ENCODE measurements at regions not wholly inside any gene's neighbourhood (a gene's known extent, or its start where the extent isn't known, plus 50 kb on each side); places are given as distances from the start of the nearest gene placed in this dataset.

DNA sequence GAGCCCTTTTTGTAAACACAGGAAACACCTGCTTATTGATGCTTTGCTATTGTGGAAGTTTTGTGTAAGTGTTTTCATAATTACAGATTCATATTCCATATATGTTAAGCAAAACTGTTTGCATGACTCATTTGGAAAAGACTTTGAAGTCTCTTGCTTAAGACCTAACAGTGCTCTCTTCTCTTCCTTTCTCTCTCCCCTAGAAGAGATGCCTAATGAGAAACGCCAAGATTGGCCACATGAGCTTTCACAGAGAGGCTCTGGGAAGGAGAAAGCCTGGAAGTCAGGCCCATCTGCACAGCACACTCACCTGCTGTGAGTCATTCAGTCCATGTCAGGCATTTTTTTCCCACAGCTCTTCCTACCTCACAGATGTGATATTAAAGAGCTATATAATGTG is 101.6 kb upstream of the PALMD start:
- 79% methylated on average over 1 of the region's 1 CpG for WGBS
- H3K27me3 ChIP-seq (ENCODE audit: control insufficient read depth in 4 of 4, insufficient read depth in 4 of 4, low read length in 3 of 4): no peaks in the 10 kb centered on the region
- H3K9me3 ChIP-seq (ENCODE audit: control insufficient read depth in 4 of 4, low read length in 3 of 4): no peaks in the 10 kb centered on the region
- no peak overlapping the region for H3K9ac ChIP-seq (ENCODE audit: low read depth in 1 of 2, low read length in 2 of 2)
- DNase-seq (ENCODE audit: low spot score): no peak
- H3K36me3 ChIP-seq (ENCODE audit: control insufficient read depth in 4 of 4, insufficient read depth in 3 of 4, low read depth in 1 of 4, low read length in 3 of 4): no peaks in the 10 kb centered on the region
- no peak overlapping the region for H3K4me3 ChIP-seq (ENCODE audit: low read depth in 1 of 3, low read length in 3 of 3)
- no peak overlapping the region for H3K27ac ChIP-seq (ENCODE audit: low read depth in 1 of 2, low read length in 2 of 2)
- TF ChIP-seq, protein P1, sequence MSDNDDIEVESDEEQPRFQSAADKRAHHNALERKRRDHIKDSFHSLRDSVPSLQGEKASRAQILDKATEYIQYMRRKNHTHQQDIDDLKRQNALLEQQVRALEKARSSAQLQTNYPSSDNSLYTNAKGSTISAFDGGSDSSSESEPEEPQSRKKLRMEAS (IDR thresholded peaks at IDR 0.05): no peak
- TF ChIP-seq, protein P2, sequence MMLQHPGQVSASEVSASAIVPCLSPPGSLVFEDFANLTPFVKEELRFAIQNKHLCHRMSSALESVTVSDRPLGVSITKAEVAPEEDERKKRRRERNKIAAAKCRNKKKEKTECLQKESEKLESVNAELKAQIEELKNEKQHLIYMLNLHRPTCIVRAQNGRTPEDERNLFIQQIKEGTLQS (IDR thresholded peaks at IDR 0.05): no peak
- no peak for TF ChIP-seq GABPA (IDR thresholded peaks at IDR 0.05 in 1 of 2, conservative IDR thresholded peaks at IDR 0.05 in 1 of 2)
- TF ChIP-seq, protein P3, sequence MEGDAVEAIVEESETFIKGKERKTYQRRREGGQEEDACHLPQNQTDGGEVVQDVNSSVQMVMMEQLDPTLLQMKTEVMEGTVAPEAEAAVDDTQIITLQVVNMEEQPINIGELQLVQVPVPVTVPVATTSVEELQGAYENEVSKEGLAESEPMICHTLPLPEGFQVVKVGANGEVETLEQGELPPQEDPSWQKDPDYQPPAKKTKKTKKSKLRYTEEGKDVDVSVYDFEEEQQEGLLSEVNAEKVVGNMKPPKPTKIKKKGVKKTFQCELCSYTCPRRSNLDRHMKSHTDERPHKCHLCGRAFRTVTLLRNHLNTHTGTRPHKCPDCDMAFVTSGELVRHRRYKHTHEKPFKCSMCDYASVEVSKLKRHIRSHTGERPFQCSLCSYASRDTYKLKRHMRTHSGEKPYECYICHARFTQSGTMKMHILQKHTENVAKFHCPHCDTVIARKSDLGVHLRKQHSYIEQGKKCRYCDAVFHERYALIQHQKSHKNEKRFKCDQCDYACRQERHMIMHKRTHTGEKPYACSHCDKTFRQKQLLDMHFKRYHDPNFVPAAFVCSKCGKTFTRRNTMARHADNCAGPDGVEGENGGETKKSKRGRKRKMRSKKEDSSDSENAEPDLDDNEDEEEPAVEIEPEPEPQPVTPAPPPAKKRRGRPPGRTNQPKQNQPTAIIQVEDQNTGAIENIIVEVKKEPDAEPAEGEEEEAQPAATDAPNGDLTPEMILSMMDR (IDR thresholded peaks at IDR 0.05; ENCODE audit: low read depth, low read length, missing input control): no peak
- TF ChIP-seq, protein P4, sequence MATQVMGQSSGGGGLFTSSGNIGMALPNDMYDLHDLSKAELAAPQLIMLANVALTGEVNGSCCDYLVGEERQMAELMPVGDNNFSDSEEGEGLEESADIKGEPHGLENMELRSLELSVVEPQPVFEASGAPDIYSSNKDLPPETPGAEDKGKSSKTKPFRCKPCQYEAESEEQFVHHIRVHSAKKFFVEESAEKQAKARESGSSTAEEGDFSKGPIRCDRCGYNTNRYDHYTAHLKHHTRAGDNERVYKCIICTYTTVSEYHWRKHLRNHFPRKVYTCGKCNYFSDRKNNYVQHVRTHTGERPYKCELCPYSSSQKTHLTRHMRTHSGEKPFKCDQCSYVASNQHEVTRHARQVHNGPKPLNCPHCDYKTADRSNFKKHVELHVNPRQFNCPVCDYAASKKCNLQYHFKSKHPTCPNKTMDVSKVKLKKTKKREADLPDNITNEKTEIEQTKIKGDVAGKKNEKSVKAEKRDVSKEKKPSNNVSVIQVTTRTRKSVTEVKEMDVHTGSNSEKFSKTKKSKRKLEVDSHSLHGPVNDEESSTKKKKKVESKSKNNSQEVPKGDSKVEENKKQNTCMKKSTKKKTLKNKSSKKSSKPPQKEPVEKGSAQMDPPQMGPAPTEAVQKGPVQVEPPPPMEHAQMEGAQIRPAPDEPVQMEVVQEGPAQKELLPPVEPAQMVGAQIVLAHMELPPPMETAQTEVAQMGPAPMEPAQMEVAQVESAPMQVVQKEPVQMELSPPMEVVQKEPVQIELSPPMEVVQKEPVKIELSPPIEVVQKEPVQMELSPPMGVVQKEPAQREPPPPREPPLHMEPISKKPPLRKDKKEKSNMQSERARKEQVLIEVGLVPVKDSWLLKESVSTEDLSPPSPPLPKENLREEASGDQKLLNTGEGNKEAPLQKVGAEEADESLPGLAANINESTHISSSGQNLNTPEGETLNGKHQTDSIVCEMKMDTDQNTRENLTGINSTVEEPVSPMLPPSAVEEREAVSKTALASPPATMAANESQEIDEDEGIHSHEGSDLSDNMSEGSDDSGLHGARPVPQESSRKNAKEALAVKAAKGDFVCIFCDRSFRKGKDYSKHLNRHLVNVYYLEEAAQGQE (IDR thresholded peaks at IDR 0.05): no peak
- no peak for TF ChIP-seq FOXA1 (IDR thresholded peaks at IDR 0.05)
- no peak for TF ChIP-seq HNF4A (conservative IDR thresholded peaks at IDR 0.05)
- no peak for TF ChIP-seq HNF4G (IDR thresholded peaks at IDR 0.05)
- TF ChIP-seq RXRA (IDR thresholded peaks at IDR 0.05): no peak
- no peak for TF ChIP-seq YY1 (IDR thresholded peaks at IDR 0.05)
- no peak for TF ChIP-seq RAD21 (IDR thresholded peaks at IDR 0.05)
- no peak for TF ChIP-seq NR2F2 (IDR thresholded peaks at IDR 0.05)
- no peak for TF ChIP-seq TAF1 (conservative IDR thresholded peaks at IDR 0.05)
- no peak for TF ChIP-seq SP1 (IDR thresholded peaks at IDR 0.05)
- no peak for TF ChIP-seq EGR1 (IDR thresholded peaks at IDR 0.05; ENCODE audit: low read depth in 2 of 2)
- H3K4me1 ChIP-seq (ENCODE audit: control insufficient read depth in 4 of 4, insufficient read depth in 4 of 4, low read length in 3 of 4): peaks cover 0 to 1% (median 0%) of the 10 kb centered on the region in 4 donors

DNA sequence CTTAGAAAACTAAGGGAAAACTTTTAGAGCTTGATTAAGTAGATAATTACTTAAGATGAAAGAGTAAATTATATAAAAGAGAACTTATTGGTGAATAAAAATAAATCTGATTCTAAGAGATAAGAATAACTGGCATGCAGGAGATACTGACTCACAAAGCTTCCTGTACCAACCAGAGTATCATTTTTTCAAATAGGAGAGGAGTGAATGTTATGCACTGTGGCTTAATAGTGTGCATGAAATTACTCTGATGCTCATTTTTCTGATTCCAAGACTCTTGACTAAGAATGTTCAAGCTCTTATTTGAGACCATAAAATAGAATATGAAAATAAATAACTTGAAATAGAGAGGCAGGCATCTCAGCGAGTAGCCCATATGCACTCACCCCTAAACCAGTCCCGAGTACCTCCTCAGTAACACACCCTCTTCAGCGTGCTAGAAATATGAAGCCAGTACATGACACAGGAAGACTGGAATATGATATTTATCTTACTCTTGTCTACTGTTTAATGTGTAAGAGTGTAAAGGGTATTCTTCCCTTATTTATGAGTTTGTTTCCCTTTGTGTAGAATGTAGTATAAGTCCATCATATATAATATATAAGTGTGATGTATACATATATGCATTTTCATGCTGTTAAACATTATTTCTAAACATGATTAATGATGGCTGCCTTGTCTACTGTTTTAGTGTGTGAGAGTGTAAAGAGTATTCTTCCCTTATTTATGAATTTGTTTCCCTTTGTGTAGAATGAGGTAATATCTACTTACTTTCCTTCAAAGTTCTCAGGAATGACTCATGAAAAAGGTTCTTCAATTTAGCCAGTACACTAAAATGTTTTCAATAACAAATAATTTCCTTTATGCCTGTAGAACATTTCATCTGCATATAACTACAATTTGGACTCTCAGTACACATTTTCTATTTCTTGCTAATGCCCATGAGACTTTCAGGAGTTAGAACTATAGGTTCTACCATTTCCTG is 99.2 kb upstream of the PALMD start:
- peaks cover 0 to 1% (median 0%) of the 10 kb centered on the region in 4 donors for H3K4me1 ChIP-seq (ENCODE audit: control insufficient read depth in 4 of 4, insufficient read depth in 4 of 4, low read length in 3 of 4)
- WGBS: 91% methylated on average over 3 of the region's 3 CpGs
- H3K27ac ChIP-seq (ENCODE audit: low read depth in 1 of 2, low read length in 2 of 2): no peak overlapping the region
- H3K4me3 ChIP-seq (ENCODE audit: low read depth in 1 of 3, low read length in 3 of 3): no peak overlapping the region
- TF ChIP-seq HNF4G (IDR thresholded peaks at IDR 0.05) (no peak), EGR1 (IDR thresholded peaks at IDR 0.05; ENCODE audit: low read depth in 2 of 2) (no peak)
- TF ChIP-seq, protein P1 (IDR thresholded peaks at IDR 0.05): no peak
- TF ChIP-seq, protein P5, sequence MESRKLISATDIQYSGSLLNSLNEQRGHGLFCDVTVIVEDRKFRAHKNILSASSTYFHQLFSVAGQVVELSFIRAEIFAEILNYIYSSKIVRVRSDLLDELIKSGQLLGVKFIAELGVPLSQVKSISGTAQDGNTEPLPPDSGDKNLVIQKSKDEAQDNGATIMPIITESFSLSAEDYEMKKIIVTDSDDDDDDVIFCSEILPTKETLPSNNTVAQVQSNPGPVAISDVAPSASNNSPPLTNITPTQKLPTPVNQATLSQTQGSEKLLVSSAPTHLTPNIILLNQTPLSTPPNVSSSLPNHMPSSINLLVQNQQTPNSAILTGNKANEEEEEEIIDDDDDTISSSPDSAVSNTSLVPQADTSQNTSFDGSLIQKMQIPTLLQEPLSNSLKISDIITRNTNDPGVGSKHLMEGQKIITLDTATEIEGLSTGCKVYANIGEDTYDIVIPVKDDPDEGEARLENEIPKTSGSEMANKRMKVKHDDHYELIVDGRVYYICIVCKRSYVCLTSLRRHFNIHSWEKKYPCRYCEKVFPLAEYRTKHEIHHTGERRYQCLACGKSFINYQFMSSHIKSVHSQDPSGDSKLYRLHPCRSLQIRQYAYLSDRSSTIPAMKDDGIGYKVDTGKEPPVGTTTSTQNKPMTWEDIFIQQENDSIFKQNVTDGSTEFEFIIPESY (IDR thresholded peaks at IDR 0.05): no peak
- H3K36me3 ChIP-seq (ENCODE audit: control insufficient read depth in 4 of 4, insufficient read depth in 3 of 4, low read depth in 1 of 4, low read length in 3 of 4): no peaks in the 10 kb centered on the region
- no peak for DNase-seq (ENCODE audit: low spot score)
- no peaks in the 10 kb centered on the region for H3K27me3 ChIP-seq (ENCODE audit: control insufficient read depth in 4 of 4, insufficient read depth in 4 of 4, low read length in 3 of 4)
- no peak overlapping the region for H3K9ac ChIP-seq (ENCODE audit: low read depth in 1 of 2, low read length in 2 of 2)
- no peaks in the 10 kb centered on the region for H3K9me3 ChIP-seq (ENCODE audit: control insufficient read depth in 4 of 4, low read length in 3 of 4)
